AG10803 (cell line): ENCODE measurements at regions not wholly inside any gene's neighbourhood (a gene's known extent, or its start where the extent isn't known, plus 50 kb on each side); places are given as distances from the start of the nearest gene placed in this dataset.
"Not testable (repeated sequence)": the region's sequence is repeated elsewhere in the genome, so short reads cannot be mapped to it uniquely, and the experiment has no call there.

Source experiments
- DNase-seq: peaks from one replicate; pipeline ENCODE4 v3.0.0; 2010; ENCODE audit warnings: low read depth
- H3K4me3 ChIP-seq: 2 replicates; pipeline ENCODE4 v1.5.1; 2011; ENCODE audit warnings: mild to moderate bottlenecking, low read length, control low read depth
- TF ChIP-seq, protein P1 (sequence below): conservative IDR thresholded peaks from 2 replicates; pipeline ENCODE4 v1.5.1; 2011; ENCODE audit warnings: mild to moderate bottlenecking, low read length, control low read depth, inconsistent platforms

DNA sequence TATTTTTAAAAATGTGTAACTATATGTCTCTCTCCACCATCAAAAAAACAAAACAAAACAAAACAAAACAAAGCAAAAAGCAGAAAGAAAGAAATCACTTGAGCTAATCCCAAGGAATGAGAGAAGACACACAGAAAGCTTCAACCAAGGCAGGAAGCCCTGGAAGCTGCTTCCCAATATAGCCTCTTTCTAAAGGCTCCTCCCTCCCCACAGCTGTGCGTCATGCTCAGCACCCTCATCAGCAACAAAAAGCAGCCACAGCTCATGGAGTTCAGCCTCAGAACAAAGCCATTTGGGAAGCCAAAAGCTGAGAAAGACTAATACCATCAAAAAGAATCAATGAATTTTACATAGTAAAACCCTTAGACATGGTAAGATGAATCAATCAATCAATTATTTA, 501.6 kb upstream of the SMIM31 start:
- H3K4me3 ChIP-seq, result no peak overlapping the region
- no peak for DNase-seq
- TF ChIP-seq, protein P1, sequence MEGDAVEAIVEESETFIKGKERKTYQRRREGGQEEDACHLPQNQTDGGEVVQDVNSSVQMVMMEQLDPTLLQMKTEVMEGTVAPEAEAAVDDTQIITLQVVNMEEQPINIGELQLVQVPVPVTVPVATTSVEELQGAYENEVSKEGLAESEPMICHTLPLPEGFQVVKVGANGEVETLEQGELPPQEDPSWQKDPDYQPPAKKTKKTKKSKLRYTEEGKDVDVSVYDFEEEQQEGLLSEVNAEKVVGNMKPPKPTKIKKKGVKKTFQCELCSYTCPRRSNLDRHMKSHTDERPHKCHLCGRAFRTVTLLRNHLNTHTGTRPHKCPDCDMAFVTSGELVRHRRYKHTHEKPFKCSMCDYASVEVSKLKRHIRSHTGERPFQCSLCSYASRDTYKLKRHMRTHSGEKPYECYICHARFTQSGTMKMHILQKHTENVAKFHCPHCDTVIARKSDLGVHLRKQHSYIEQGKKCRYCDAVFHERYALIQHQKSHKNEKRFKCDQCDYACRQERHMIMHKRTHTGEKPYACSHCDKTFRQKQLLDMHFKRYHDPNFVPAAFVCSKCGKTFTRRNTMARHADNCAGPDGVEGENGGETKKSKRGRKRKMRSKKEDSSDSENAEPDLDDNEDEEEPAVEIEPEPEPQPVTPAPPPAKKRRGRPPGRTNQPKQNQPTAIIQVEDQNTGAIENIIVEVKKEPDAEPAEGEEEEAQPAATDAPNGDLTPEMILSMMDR, result no peak

DNA sequence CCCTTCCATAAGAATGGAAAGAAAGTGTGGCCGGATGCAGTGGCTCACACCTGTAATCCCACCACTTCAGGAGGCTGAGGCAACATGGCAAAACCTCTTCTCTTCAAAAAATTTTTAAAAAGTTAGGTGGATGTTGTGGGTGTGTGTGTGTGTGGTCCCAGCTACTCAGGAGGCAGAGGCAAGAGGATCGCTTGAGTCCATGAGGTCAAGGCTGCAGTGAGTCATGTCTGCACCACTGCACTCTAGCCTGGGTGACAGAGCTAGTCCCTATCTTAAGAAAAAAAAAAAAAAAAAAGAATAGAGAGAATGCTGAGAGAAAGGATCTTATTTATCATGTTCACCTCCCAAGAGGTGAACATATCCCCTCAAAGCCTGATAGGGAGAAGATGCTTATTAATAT, 492.1 kb upstream of the SMIM31 start:
- TF ChIP-seq, protein P1, result no peak
- no peak for DNase-seq

DNA sequence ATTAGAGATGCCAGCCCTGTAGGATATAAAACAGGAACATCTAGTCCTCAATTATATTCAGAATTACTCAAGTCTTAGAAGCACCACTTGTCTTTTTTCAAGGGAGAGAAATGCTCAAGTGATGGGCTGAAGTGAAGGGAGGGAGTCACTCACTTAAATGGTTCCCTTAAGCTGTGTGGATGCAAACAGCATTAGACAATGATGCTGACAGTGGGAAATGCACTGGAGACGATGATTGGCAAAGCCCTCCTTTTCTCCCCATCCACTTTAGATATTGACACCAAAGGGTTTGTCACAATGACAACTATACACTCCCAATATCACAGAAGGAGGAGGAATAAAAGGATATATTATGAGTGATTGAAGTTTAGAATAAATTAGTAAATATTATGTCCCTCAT, 491.4 kb upstream of the SMIM31 start:
- H3K4me3 ChIP-seq, DNase-seq: not testable (repeated sequence)

More for the DNA sequence above, 492.1 kb upstream of the SMIM31 start:
- H3K4me3 ChIP-seq, result no peak overlapping the region

DNA sequence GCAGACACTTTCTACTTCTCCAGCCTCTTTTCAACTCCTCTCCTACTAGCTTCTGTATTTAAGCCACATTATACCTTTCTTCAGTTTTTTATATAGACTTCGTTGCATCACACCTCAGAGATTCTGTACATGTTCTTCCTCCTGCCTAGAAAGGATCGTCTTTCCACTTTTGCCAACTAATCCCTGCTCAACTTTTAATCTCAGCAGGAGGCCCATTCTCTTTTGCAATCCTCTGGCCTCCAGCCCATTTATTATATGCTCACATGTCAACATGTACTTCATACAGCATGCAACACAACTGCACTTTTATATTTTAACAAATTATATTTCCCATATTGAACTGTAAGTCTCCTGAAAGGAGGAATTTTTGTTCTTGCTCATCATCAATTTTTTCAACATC, 476.5 kb upstream of the SMIM31 start:
- DNase-seq, H3K4me3 ChIP-seq: not testable (repeated sequence)

DNA sequence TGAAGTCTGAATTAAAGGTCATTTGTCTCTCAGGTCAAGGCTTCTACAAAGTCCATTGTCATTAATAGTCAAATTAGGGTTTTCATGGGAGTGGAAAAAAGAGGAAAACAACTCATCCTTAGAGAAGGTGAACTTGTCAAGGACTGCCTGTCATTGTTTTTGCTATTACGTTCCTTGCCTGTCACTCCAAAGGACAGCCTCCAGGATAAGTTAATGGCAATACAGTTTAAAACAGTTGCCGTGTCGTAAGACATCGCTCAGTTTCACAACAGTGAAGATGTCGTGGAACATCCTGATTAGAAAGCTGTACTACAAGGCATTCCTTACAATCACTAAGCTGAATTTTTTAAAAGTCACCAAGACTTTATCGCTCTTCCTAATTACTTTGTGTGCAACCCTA, 466.8 kb upstream of the SMIM31 start:
- no peak overlapping the region for H3K4me3 ChIP-seq
- TF ChIP-seq, protein P1, result no peak
- DNase-seq, result no peak

DNA sequence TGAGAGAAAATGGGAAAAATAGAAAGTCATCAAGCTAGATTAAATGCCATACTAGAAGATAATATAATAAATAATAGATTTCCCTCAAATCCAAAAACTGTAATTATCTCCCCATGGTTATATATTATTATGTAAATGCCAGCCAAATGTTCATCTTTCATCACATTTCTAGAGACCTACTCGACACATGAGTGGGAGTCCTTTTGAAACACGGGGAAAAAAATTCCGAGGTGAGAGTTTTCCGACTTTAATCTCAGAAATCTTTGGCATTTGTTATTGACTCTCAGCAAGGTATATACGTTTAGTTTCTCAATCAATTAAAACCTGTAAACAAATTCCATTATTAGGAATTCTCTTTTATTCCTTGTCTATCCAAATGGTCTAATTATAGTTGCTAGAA, 465.4 kb upstream of the SMIM31 start:
- TF ChIP-seq, protein P1, result no peak
- H3K4me3 ChIP-seq, result no peak overlapping the region
- DNase-seq, result no peak

DNA sequence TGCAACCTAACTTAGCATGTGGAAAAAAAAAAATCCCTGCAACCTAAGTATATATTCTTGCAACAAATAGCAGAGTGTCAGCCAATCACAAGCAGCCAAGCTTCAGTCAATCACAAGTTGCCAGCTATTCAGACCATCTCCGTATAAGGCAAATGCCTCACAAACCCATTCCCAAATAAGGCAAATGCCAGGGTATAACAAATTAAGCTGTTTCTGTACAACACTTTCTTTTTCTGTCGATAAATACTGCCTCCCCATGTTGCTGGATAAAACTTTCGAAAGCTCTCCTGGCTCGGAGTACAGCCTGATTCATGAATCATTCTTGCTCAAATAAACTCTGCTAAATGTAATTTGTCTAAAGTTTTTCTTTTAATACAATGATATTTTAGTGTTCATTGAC, 460.7 kb upstream of the SMIM31 start:
- no peak overlapping the region for H3K4me3 ChIP-seq
- no peak for DNase-seq
- TF ChIP-seq, protein P1, result no peak

DNA sequence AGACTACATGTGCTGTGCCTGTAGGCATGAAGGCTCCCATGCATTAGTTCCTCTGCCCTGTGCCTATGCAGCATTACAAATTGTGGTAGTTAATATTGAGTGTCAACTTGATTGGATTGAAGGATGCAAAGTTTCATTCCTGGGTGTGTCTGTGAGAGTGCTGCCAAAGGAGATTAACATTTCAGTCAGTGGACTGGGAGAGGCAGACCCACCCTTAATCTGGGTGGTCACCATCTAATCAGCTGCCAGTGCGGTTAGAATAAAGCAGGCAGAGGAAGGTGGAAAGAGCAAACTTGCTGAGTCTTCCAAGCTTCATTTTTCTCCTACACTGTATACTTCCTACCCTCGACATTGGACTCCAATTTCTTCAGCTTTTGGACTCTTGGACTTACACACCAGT, 460.2 kb upstream of the SMIM31 start:
- TF ChIP-seq, protein P1, result no peak
- no peak for DNase-seq
- H3K4me3 ChIP-seq, result no peak overlapping the region
